ENCODE measurements at regions not wholly inside any gene's neighbourhood (a gene's known extent, or its start where the extent isn't known, plus 50 kb on each side); places are given as distances from the start of the nearest gene placed in this dataset.

DNA sequence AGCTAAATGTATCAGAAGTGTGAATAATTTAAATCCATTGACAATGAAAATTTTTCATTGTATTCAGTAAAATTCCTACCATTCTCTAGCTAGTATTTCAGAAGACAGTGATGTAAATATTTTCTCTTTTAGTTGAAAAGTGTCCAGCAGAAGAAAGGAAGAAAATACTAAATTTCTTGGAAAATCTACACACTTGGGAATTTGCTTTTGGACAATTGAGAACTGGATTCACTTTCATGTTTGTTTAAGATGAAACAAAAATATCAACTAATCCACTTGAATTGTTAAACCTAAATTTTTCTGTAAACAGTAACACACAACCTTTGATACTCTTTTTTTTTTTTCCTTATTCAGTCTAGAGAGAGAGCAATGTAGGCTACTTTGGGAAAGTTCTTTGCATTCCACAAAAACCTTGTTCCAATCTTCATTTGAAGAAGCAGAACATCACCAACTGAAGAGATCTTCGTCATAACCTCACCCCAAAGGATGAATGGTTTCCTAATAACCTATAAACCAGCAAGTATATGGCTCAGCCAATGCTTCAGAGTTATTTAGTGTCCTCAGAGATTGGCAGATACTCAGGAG, 155.1 kb upstream of the GORAB start:
- Mint-ChIP-seq H3K4me3 (no peak overlapping the region), H3K27ac (no peak overlapping the region), H3K36me3 (ENCODE audit: low read depth) (no peaks in the 10 kb centered on the region), H3K4me1 (ENCODE audit: low read depth) (no peaks in the 10 kb centered on the region), H3K27me3 (ENCODE audit: insufficient read depth) (no peaks in the 10 kb centered on the region), H3K9me3 (no peaks in the 10 kb centered on the region)
- DNase-seq (ENCODE audit: low spot score), result no peak
- intact Hi-C loops (cut with micrococcal nuclease), result no loop called here

DNA sequence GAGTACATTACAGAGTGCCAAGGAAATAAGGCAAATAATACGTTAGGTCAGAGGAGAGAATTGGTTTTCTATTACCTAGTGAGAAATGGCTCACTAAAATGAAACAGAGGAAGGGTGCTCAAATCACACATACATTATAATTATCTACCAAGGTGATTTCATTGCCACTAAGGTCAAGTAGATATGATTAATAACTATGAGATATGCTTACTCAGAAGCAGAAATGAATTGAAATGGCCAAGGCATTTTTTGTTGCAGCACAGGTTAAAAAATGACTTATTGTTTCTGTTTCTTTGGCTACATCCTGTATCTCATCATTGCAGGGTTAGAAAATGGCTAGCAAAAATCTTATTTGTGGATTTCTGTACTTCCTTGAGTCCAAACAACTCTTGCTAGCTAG, 154.5 kb upstream of the GORAB start:
- Mint-ChIP-seq H3K9me3 (no peaks in the 10 kb centered on the region), H3K36me3 (ENCODE audit: low read depth) (no peaks in the 10 kb centered on the region), H3K4me3 (no peak overlapping the region), H3K27me3 (ENCODE audit: insufficient read depth) (no peaks in the 10 kb centered on the region), H3K4me1 (ENCODE audit: low read depth) (no peaks in the 10 kb centered on the region), H3K27ac (no peak overlapping the region)
- intact Hi-C loops (cut with micrococcal nuclease), result no loop called here
- DNase-seq (ENCODE audit: low spot score), result no peak

DNA sequence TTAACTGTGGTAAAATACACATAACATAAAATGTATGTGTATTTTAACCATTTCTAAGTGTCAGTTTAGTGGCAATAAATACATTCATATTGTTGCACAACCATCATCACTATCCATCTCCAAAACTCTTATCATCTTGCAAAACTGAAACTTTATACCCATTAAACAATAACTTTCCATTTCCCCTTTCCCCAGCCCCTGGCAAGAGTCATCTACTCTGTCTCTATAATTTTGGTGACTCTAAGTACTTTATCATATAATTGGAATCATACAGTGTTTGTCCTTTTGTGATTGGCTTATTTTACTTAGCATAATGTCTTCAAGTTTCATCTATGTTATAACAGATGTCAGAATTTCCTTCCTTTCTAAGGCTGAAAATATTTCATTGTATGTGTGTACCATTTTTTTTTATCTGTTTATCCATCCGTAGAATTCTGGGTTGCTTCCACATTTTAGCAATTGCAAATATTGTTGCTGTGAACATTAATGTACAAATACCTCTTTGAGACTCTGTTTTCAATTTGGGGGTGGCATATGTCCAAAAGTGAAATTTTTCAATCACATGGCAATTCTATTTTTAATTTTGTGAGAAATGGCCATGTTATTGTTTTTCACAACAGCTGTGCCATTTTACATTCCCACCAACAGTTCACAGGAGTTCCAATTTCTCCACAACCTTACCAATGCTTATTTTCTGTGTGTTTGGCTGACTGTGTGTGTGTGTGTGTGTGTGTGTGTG, 153.9 kb upstream of the GORAB start:
- intact Hi-C loops (cut with micrococcal nuclease), result no loop called here
- Mint-ChIP-seq H3K27me3 (ENCODE audit: insufficient read depth) (no peaks in the 10 kb centered on the region), H3K4me1 (ENCODE audit: low read depth) (no peaks in the 10 kb centered on the region), H3K27ac (no peak overlapping the region), H3K4me3 (no peak overlapping the region), H3K9me3 (no peaks in the 10 kb centered on the region), H3K36me3 (ENCODE audit: low read depth) (no peaks in the 10 kb centered on the region)
- no peak for DNase-seq (ENCODE audit: low spot score)

GRCh38 chr1:170385750-170386149, 146.2 kb upstream of the GORAB start:
- Mint-ChIP-seq H3K27me3 (ENCODE audit: insufficient read depth) (peaks cover 4% of the 10 kb centered on the region), H3K27ac (no peak overlapping the region), H3K9me3 (no peaks in the 10 kb centered on the region), H3K4me3 (no peak overlapping the region), H3K36me3 (ENCODE audit: low read depth) (no peaks in the 10 kb centered on the region), H3K4me1 (ENCODE audit: low read depth) (no peaks in the 10 kb centered on the region)
- intact Hi-C loops (cut with micrococcal nuclease), result no loop called here
- DNase-seq (ENCODE audit: low spot score), result no peak

DNA sequence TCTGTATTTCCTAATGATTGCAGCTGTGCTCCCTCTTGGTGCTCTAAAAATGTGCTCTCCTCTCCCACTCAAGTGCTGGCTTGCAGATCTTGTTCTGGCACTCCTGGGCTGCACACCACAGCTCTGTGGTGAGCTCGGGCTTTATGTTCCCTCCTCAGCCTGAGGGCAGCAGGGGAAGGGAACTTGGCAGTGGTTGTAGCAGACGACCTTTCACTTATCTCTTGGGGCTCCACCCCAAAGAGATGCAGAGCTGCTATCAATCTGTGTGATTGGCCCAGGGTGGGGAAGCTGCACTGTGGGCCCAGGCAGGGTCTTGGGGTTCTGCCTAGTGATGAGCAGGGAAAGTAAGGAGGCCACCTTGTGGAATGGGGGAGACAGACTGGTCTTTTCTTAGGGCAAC, 143.5 kb upstream of the GORAB start:
- Mint-ChIP-seq H3K9me3 (no peaks in the 10 kb centered on the region), H3K4me3 (no peak overlapping the region), H3K4me1 (ENCODE audit: low read depth) (no peaks in the 10 kb centered on the region), H3K27ac (no peak overlapping the region), H3K36me3 (ENCODE audit: low read depth) (no peaks in the 10 kb centered on the region), H3K27me3 (ENCODE audit: insufficient read depth) (peaks cover 4% of the 10 kb centered on the region)
- DNase-seq (ENCODE audit: low spot score), result no peak
- intact Hi-C loops (cut with micrococcal nuclease), result no loop called here

- Mint-ChIP-seq H3K4me3 (no peak overlapping the region), H3K27me3 (ENCODE audit: insufficient read depth) (peaks cover 2% of the 10 kb centered on the region), H3K27ac (no peak overlapping the region), H3K9me3 (no peaks in the 10 kb centered on the region), H3K36me3 (ENCODE audit: low read depth) (no peaks in the 10 kb centered on the region), H3K4me1 (ENCODE audit: low read depth) (no peaks in the 10 kb centered on the region)
- no peak for DNase-seq (ENCODE audit: low spot score)
- intact Hi-C loops (cut with micrococcal nuclease), result no loop called here
Measured at GRCh38 chr1:170395149-170395548, 136.8 kb upstream of the GORAB start.

- Mint-ChIP-seq H3K27ac (no peak overlapping the region), H3K4me3 (no peak overlapping the region), H3K27me3 (ENCODE audit: insufficient read depth) (no peaks in the 10 kb centered on the region), H3K36me3 (ENCODE audit: low read depth) (no peaks in the 10 kb centered on the region), H3K4me1 (ENCODE audit: low read depth) (no peaks in the 10 kb centered on the region), H3K9me3 (no peaks in the 10 kb centered on the region)
- intact Hi-C loops (cut with micrococcal nuclease), result no loop called here
- DNase-seq (ENCODE audit: low spot score), result no peak
Measured at GRCh38 chr1:170397061-170397460, 134.9 kb upstream of the GORAB start.

GRCh38 chr1:170402476-170403311, 129.3 kb upstream of the GORAB start:
- Mint-ChIP-seq H3K27ac (no peak overlapping the region), H3K36me3 (ENCODE audit: low read depth) (no peaks in the 10 kb centered on the region), H3K27me3 (ENCODE audit: insufficient read depth) (peaks cover 3% of the 10 kb centered on the region), H3K4me3 (no peak overlapping the region), H3K9me3 (no peaks in the 10 kb centered on the region), H3K4me1 (ENCODE audit: low read depth) (no peaks in the 10 kb centered on the region)
- no peak for DNase-seq (ENCODE audit: low spot score)
- intact Hi-C loops (cut with micrococcal nuclease), result no loop called here

DNA sequence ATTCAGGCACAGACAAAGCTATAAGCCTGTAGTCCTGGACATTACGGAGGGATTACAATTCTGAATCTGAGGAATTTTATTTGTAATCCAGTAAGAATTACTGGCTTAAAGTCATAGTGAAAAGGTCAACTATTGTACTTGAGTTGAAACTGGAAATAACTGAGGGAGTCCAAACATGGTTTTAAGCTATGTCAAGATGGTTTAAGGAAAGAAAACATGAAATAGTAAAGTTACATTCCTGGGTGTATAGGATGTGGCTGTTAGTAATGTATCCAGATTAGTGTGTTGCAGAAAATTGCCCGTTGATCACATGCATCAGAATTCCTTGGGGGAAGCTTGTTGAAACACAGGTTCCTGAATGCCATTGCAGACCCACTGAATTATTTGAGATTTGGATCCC, 124.8 kb upstream of the GORAB start:
- Mint-ChIP-seq H3K27me3 (ENCODE audit: insufficient read depth) (peaks cover 5% of the 10 kb centered on the region), H3K27ac (no peak overlapping the region), H3K9me3 (no peaks in the 10 kb centered on the region), H3K4me1 (ENCODE audit: low read depth) (no peaks in the 10 kb centered on the region), H3K4me3 (no peak overlapping the region), H3K36me3 (ENCODE audit: low read depth) (no peaks in the 10 kb centered on the region)
- intact Hi-C loops (cut with micrococcal nuclease), result no loop called here
- no peak for DNase-seq (ENCODE audit: low spot score)

DNA sequence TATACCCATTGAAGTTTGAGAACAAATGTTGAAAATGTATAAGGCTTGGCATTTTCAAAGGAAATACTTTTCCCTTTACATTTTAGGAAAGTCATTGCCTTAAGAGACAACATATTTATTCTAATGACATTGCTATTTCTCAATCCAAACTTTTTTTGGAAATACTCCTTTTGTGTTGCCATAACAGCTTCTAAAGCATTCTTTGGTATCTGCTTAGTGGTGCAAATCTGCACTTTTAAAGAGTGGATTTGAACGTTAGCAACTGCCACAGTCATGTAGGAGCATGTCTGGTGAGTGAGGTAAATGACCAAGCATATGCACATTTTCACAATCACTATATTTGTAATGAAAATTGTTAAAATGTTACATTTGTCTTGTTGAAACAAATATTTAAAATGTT, 124.4 kb upstream of the GORAB start:
- Mint-ChIP-seq H3K27ac (no peak overlapping the region), H3K27me3 (ENCODE audit: insufficient read depth) (peaks cover 5% of the 10 kb centered on the region), H3K4me3 (no peak overlapping the region), H3K36me3 (ENCODE audit: low read depth) (no peaks in the 10 kb centered on the region), H3K9me3 (no peaks in the 10 kb centered on the region), H3K4me1 (ENCODE audit: low read depth) (no peaks in the 10 kb centered on the region)
- intact Hi-C loops (cut with micrococcal nuclease), result no loop called here
- DNase-seq (ENCODE audit: low spot score), result no peak

- peaks cover 2% of the 10 kb centered on the region for H3K27me3 Mint-ChIP-seq (ENCODE audit: insufficient read depth)
- no peaks in the 10 kb centered on the region for H3K4me1 Mint-ChIP-seq (ENCODE audit: low read depth)
- DNase-seq (ENCODE audit: low spot score), result no peak
- H3K27ac Mint-ChIP-seq, result no peak overlapping the region
- no peak overlapping the region for H3K4me3 Mint-ChIP-seq
- intact Hi-C loops (cut with micrococcal nuclease), result no loop called here
- H3K9me3 Mint-ChIP-seq, result no peaks in the 10 kb centered on the region
- H3K36me3 Mint-ChIP-seq (ENCODE audit: low read depth), result no peaks in the 10 kb centered on the region
Measured at GRCh38 chr1:170410401-170411166, 121.4 kb upstream of the GORAB start.

DNA sequence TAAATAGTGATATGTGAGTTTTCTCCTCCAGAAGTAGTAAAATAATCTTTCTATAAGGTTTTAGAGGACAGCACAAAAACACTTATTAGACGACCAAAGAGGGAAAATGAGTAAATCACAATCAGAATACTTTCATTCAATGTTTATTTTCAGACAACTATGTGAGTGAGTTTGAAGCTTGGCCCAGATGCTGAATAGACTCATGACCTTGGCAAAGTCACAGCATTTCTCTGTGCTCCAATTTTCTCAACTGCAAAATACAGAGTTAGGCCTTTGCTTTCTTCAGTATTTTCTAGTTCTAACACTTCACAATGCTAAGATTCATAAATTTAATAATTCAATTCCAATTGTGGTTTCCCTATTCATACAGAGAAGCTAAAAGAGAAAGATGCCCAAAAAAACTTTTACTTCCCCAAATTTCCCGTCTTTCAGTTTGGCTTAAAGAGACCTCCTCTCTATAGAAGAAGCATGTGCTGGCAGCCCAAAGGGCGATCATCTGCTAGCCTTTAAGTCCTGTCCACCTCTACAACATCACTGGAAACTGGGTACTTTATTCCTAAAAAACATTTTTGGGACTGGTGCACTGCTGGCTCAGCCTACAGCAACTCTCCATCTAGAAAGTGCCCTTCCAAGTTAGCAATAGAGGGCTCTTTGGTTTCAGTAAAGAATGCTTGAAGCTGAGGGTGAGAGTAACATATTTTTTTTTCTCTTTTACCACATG, 116.8 kb upstream of the GORAB start:
- no peak for DNase-seq (ENCODE audit: low spot score)
- H3K9me3 Mint-ChIP-seq, result peaks cover 4% of the 10 kb centered on the region
- H3K36me3 Mint-ChIP-seq (ENCODE audit: low read depth), result no peaks in the 10 kb centered on the region
- H3K27me3 Mint-ChIP-seq (ENCODE audit: insufficient read depth), result peaks cover 2% of the 10 kb centered on the region
- H3K27ac Mint-ChIP-seq, result no peak overlapping the region
- intact Hi-C loops (cut with micrococcal nuclease), result no loop called here
- H3K4me3 Mint-ChIP-seq, result no peak overlapping the region
- H3K4me1 Mint-ChIP-seq (ENCODE audit: low read depth), result no peaks in the 10 kb centered on the region
